Prostate gland (tissue), 2 donors: ENCODE measurements at regions not wholly inside any gene's neighbourhood (a gene's known extent, or its start where the extent isn't known, plus 50 kb on each side); places are given as distances from the start of the nearest gene placed in this dataset.

Experiments
- DNase-seq: peaks from one replicate; pipeline ENCODE4 v3.0.0-alpha.2; 2019; ENCODE audit warnings: low spot score
- H3K27ac ChIP-seq, 2 donors: fragments of 200-600 bp; sonication (generic); 2 replicates each; pipeline ENCODE4 v1.5.1; 2017 to 2019
- H3K27me3 ChIP-seq: fragments of 200-600 bp; sonication (generic); replicated peaks from 2 replicates; pipeline ENCODE4 v1.5.1; 2019; ENCODE audit not compliant: insufficient read depth
- H3K36me3 ChIP-seq, 2 donors: fragments of 200-600 bp; sonication (generic); 1 replicate in 1 of 2; 2 replicates in 1 of 2; pipeline versions ENCODE4 v1.5.1 to v1.8.1; 2017 to 2019
- H3K4me1 ChIP-seq: fragments of 200-600 bp; sonication (generic); replicated peaks from 2 replicates; pipeline ENCODE4 v1.5.1; 2019
- H3K4me3 ChIP-seq, 2 donors: fragments of 200-600 bp; sonication (generic); 2 replicates each; pipeline ENCODE4 v1.5.1; 2017 to 2019
- H3K9me3 ChIP-seq: fragments of 200-600 bp; sonication (generic); 2 replicates; pipeline ENCODE4 v1.5.1; 2017
- CTCF ChIP-seq, 4 experiments: fragments of 200-600 bp in 2 of 4; fragments of 450-650 bp in 2 of 4; sonication (generic) in 2 of 4; IDR thresholded peaks; 1 replicate in 3 of 4; 2 replicates in 1 of 4; pipeline ENCODE4 v1.5.1; 2016 to 2019; ENCODE audit warnings: antibody characterized with exemption in 4 of 4, mild to moderate bottlenecking in 2 of 4, moderate library complexity in 2 of 4
- POLR2A ChIP-seq: fragments of 450-650 bp; IDR thresholded peaks from one replicate; pipeline ENCODE4 v1.6.1; 2016; ENCODE audit warnings: antibody characterized with exemption, mild to moderate bottlenecking
- POLR2AphosphoS5 ChIP-seq: sonication (generic); formaldehyde crosslinking; IDR thresholded peaks from one replicate; pipeline ENCODE4 v1.6.1; 2017; ENCODE audit warnings: antibody characterized with exemption
- whole genome bisulfite sequencing: methylation state at CpG from one replicate; pipeline ENCODE4 v1.1.5; 2018; 5-methylcytosine and 5-hydroxymethylcytosine counted together
- intact Hi-C: fragments of 100-400 bp; cut with DNase I; formaldehyde crosslinking; loops from one replicate; pipeline ENCODE4 v1.14.2; 2022

- H3K9me3 ChIP-seq, result no peaks in the 10 kb centered on the region
- no peak overlapping the region for H3K4me3 ChIP-seq
- H3K27ac ChIP-seq, result no peak overlapping the region
- TF ChIP-seq POLR2A (no peak), POLR2AphosphoS5 (no peak), CTCF (IDR thresholded peaks at IDR 0.05) (no peak)
- no peaks in the 10 kb centered on the region for H3K27me3 ChIP-seq
- 61% methylated on average over 3 of the region's 3 CpGs for WGBS
- no peak for DNase-seq
- H3K36me3 ChIP-seq, result no peaks in the 10 kb centered on the region
- H3K4me1 ChIP-seq, result no peaks in the 10 kb centered on the region
- intact Hi-C loops, result no loop called here
Measured at GRCh38 chr14:86513564-86513963, 983.6 kb downstream of the FLRT2 start.

- Histone ChIP-seq H3K4me1 (no peaks in the 10 kb centered on the region), H3K27ac (no peak overlapping the region), H3K9me3 (no peaks in the 10 kb centered on the region), H3K4me3 (no peak overlapping the region), H3K27me3 (no peaks in the 10 kb centered on the region), H3K36me3 (no peaks in the 10 kb centered on the region)
- intact Hi-C loops, result no loop called here
- TF ChIP-seq POLR2A (no peak), POLR2AphosphoS5 (no peak), CTCF (IDR thresholded peaks at IDR 0.05) (no peak)
- WGBS, result 88% methylated on average over 4 of the region's 4 CpGs
- no peak for DNase-seq
Measured at GRCh38 chr14:86513056-86513455, 983.1 kb downstream of the FLRT2 start.

GRCh38 chr14:86510491-86510890 lies 980.5 kb downstream of the FLRT2 start:
- Histone ChIP-seq H3K27me3 (no peaks in the 10 kb centered on the region), H3K4me3 (no peak overlapping the region), H3K36me3 (no peaks in the 10 kb centered on the region), H3K4me1 (no peaks in the 10 kb centered on the region), H3K9me3 (no peaks in the 10 kb centered on the region), H3K27ac (no peak overlapping the region)
- no peak for DNase-seq
- WGBS, result 90% methylated on average over 5 of the region's 5 CpGs
- no peak for TF ChIP-seq POLR2AphosphoS5
- no peak for TF ChIP-seq CTCF (IDR thresholded peaks at IDR 0.05)
- no peak for TF ChIP-seq POLR2A
- intact Hi-C loops, result no loop called here

GRCh38 chr14:86505808-86506207 lies 975.9 kb downstream of the FLRT2 start:
- Histone ChIP-seq H3K4me1 (no peaks in the 10 kb centered on the region), H3K27ac (no peak overlapping the region), H3K27me3 (no peaks in the 10 kb centered on the region), H3K36me3 (no peaks in the 10 kb centered on the region), H3K4me3 (no peak overlapping the region), H3K9me3 (no peaks in the 10 kb centered on the region)
- intact Hi-C loops, result no loop called here
- no peak for DNase-seq
- TF ChIP-seq POLR2AphosphoS5 (no peak), POLR2A (no peak), CTCF (IDR thresholded peaks at IDR 0.05) (no peak)

- Histone ChIP-seq H3K36me3 (no peaks in the 10 kb centered on the region), H3K27ac (no peak overlapping the region), H3K4me3 (no peak overlapping the region), H3K9me3 (no peaks in the 10 kb centered on the region), H3K27me3 (no peaks in the 10 kb centered on the region), H3K4me1 (no peaks in the 10 kb centered on the region)
- intact Hi-C loops, result no loop called here
- TF ChIP-seq POLR2A (no peak), CTCF (IDR thresholded peaks at IDR 0.05) (no peak), POLR2AphosphoS5 (no peak)
- no peak for DNase-seq
- 64% methylated on average over 2 of the region's 2 CpGs for WGBS
Measured at GRCh38 chr14:86501611-86502010, 971.7 kb downstream of the FLRT2 start.
